SK-N-SH treated with all-trans-retinoic acid at 6 μM for 48 hours (cell line): ENCODE measurements at regions not wholly inside any gene's neighbourhood (a gene's known extent, or its start where the extent isn't known, plus 50 kb on each side); places are given as distances from the start of the nearest gene placed in this dataset.

Source experiments
- CREB5 ChIP-seq: fragments of 250-450 bp; sonication (Bioruptor Pico); IDR thresholded peaks from 2 replicates; pipeline ENCODE4 v1.5.1; 2020; ENCODE audit warnings: low read depth, mild to moderate bottlenecking, moderate library complexity
- RARB ChIP-seq: fragments of 250-450 bp; sonication (Bioruptor Pico); IDR thresholded peaks from 2 replicates; pipeline ENCODE4 v1.8.0; 2021; ENCODE audit warnings: mild to moderate bottlenecking, moderate library complexity
- TOX ChIP-seq: fragments of 250-450 bp; sonication (Bioruptor Pico); IDR thresholded peaks from 2 replicates; pipeline ENCODE4 v1.8.0; 2021; ENCODE audit warnings: mild to moderate bottlenecking, moderate library complexity, borderline replicate concordance
- ZNF565 ChIP-seq: fragments of 450-650 bp; formaldehyde crosslinking; conservative IDR thresholded peaks from 2 replicates; pipeline ENCODE4 v1.5.0; 2020; ENCODE audit warnings: low read depth, mild to moderate bottlenecking, moderate library complexity

GRCh38 chr13:47109028-47109427 lies 212.2 kb upstream of the HTR2A start:
- no peak for TF ChIP-seq CREB5 (CRISPR knock-in tag)
- TF ChIP-seq ZNF565: no peak
- no peak for TF ChIP-seq RARB (CRISPR knock-in tag)
- TF ChIP-seq TOX (CRISPR knock-in tag): no peak
